ENCODE measurements at regions not wholly inside any gene's neighbourhood (a gene's known extent, or its start where the extent isn't known, plus 50 kb on each side); places are given as distances from the start of the nearest gene placed in this dataset.

- DNase-seq = no peak
Observed at GRCh38 chr7:1322240-1323110, 89.8 kb downstream of the UNCX start.

- DNase-seq = no peak
Observed at GRCh38 chr7:1323178-1324027, 90.7 kb downstream of the UNCX start.

- DNase-seq = no peak
Observed at GRCh38 chr7:1324028-1324900, 91.6 kb downstream of the UNCX start.

GRCh38 chr7:1325246-1325645 lies 92.6 kb downstream of the UNCX start:
- DNase-seq = no peak

GRCh38 chr7:1325646-1326510 lies 93.2 kb downstream of the UNCX start:
- no peak for DNase-seq

- DNase-seq = no peak
Observed at GRCh38 chr7:1326511-1326785, 93.8 kb downstream of the UNCX start.

- no peak for DNase-seq
Observed at GRCh38 chr7:1329261-1329660, 96.6 kb downstream of the UNCX start.

- no peak for DNase-seq
Observed at GRCh38 chr7:1329966-1330800, 97.5 kb downstream of the UNCX start.

GRCh38 chr7:1330801-1331425 lies 98.2 kb downstream of the UNCX start:
- DNase-seq = no peak

GRCh38 chr7:1331561-1332467 lies 99.1 kb downstream of the UNCX start:
- no peak for DNase-seq

GRCh38 chr7:1336509-1336908 lies 103.8 kb downstream of the UNCX start:
- DNase-seq = no peak

GRCh38 chr7:1339611-1340010 lies 106.9 kb downstream of the UNCX start:
- DNase-seq = no peak

- DNase-seq = no peak
Observed at GRCh38 chr7:1340031-1340430, 107.4 kb downstream of the UNCX start.

GRCh38 chr7:1340461-1341360 lies 108.0 kb downstream of the UNCX start:
- no peak for DNase-seq

GRCh38 chr7:1341361-1342089 lies 108.9 kb downstream of the UNCX start:
- DNase-seq = no peak

- no peak for DNase-seq
Observed at GRCh38 chr7:1342090-1342640, 109.5 kb downstream of the UNCX start.

- DNase-seq = no peak
Observed at GRCh38 chr7:1343551-1343950, 110.9 kb downstream of the UNCX start.

- DNase-seq = no peak
Observed at GRCh38 chr7:1344421-1344820, 111.7 kb downstream of the UNCX start.

All from NCI-H526 treated with DMSO at 0.1 percent for 48 hours (cell line).